ENCODE measurements at regions not wholly inside any gene's neighbourhood (a gene's known extent, or its start where the extent isn't known, plus 50 kb on each side); places are given as distances from the start of the nearest gene placed in this dataset.

DNA sequence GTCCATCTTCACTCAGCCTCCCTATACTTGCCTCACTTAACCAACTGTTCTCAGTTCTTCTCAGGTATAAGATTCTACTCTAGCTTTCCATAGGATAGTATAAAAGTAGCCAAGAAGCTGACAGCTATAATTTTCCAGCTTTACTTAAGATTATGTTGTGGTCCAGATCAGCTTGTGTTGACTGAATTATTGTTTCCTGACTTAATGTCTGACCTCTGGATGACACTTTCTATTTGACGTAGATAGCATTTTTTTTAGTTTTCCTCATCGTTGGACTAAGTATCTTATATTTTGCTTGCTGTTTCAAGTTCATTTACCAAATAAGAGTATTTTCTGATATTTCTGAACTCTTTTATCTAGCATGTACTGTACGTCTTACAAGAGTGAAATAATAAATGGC, 1272.5 kb upstream of the CDH2 start (continued):
- TF ChIP-seq, protein P1, sequence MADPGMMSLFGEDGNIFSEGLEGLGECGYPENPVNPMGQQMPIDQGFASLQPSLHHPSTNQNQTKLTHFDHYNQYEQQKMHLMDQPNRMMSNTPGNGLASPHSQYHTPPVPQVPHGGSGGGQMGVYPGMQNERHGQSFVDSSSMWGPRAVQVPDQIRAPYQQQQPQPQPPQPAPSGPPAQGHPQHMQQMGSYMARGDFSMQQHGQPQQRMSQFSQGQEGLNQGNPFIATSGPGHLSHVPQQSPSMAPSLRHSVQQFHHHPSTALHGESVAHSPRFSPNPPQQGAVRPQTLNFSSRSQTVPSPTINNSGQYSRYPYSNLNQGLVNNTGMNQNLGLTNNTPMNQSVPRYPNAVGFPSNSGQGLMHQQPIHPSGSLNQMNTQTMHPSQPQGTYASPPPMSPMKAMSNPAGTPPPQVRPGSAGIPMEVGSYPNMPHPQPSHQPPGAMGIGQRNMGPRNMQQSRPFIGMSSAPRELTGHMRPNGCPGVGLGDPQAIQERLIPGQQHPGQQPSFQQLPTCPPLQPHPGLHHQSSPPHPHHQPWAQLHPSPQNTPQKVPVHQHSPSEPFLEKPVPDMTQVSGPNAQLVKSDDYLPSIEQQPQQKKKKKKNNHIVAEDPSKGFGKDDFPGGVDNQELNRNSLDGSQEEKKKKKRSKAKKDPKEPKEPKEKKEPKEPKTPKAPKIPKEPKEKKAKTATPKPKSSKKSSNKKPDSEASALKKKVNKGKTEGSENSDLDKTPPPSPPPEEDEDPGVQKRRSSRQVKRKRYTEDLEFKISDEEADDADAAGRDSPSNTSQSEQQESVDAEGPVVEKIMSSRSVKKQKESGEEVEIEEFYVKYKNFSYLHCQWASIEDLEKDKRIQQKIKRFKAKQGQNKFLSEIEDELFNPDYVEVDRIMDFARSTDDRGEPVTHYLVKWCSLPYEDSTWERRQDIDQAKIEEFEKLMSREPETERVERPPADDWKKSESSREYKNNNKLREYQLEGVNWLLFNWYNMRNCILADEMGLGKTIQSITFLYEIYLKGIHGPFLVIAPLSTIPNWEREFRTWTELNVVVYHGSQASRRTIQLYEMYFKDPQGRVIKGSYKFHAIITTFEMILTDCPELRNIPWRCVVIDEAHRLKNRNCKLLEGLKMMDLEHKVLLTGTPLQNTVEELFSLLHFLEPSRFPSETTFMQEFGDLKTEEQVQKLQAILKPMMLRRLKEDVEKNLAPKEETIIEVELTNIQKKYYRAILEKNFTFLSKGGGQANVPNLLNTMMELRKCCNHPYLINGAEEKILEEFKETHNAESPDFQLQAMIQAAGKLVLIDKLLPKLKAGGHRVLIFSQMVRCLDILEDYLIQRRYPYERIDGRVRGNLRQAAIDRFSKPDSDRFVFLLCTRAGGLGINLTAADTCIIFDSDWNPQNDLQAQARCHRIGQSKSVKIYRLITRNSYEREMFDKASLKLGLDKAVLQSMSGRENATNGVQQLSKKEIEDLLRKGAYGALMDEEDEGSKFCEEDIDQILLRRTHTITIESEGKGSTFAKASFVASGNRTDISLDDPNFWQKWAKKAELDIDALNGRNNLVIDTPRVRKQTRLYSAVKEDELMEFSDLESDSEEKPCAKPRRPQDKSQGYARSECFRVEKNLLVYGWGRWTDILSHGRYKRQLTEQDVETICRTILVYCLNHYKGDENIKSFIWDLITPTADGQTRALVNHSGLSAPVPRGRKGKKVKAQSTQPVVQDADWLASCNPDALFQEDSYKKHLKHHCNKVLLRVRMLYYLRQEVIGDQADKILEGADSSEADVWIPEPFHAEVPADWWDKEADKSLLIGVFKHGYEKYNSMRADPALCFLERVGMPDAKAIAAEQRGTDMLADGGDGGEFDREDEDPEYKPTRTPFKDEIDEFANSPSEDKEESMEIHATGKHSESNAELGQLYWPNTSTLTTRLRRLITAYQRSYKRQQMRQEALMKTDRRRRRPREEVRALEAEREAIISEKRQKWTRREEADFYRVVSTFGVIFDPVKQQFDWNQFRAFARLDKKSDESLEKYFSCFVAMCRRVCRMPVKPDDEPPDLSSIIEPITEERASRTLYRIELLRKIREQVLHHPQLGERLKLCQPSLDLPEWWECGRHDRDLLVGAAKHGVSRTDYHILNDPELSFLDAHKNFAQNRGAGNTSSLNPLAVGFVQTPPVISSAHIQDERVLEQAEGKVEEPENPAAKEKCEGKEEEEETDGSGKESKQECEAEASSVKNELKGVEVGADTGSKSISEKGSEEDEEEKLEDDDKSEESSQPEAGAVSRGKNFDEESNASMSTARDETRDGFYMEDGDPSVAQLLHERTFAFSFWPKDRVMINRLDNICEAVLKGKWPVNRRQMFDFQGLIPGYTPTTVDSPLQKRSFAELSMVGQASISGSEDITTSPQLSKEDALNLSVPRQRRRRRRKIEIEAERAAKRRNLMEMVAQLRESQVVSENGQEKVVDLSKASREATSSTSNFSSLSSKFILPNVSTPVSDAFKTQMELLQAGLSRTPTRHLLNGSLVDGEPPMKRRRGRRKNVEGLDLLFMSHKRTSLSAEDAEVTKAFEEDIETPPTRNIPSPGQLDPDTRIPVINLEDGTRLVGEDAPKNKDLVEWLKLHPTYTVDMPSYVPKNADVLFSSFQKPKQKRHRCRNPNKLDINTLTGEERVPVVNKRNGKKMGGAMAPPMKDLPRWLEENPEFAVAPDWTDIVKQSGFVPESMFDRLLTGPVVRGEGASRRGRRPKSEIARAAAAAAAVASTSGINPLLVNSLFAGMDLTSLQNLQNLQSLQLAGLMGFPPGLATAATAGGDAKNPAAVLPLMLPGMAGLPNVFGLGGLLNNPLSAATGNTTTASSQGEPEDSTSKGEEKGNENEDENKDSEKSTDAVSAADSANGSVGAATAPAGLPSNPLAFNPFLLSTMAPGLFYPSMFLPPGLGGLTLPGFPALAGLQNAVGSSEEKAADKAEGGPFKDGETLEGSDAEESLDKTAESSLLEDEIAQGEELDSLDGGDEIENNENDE (IDR thresholded peaks at IDR 0.05; ENCODE audit: insufficient replicate concordance, low read length): no peak
- no peak for TF ChIP-seq BCL11A (IDR thresholded peaks at IDR 0.05; ENCODE audit: low read depth in 2 of 2, low read length in 2 of 2)
- TF ChIP-seq CREB1 (IDR thresholded peaks at IDR 0.05): no peak
